Lung (tissue), 11 donors: ENCODE measurements at regions not wholly inside any gene's neighbourhood (a gene's known extent, or its start where the extent isn't known, plus 50 kb on each side); places are given as distances from the start of the nearest gene placed in this dataset.

Source experiments
- ATAC-seq: fragments of 200-7000 bp; cut with Tn5 transposase; one replicate; pipeline ENCODE4 v1.9.1; 2020; ENCODE audit warnings: moderate number of reproducible peaks; ENCODE audit not compliant: insufficient read depth, low FRiP score
- DNase-seq, 3 donors: peaks; one replicate each; pipeline ENCODE4 v3.0.0-alpha.2; 2013 to 2017
- H3K27ac ChIP-seq, 2 donors: one replicate each; pipeline ENCODE4 v1.5.1; 2013; ENCODE audit warnings: mild to moderate bottlenecking in 2 of 2, moderate library complexity in 2 of 2, control low read depth in 1 of 2, inconsistent platforms in 1 of 2, low read depth in 1 of 2, low read length in 1 of 2
- H3K27me3 ChIP-seq, 3 donors: one replicate each; pipeline ENCODE4 v1.5.1; 2013; ENCODE audit warnings: low read length in 2 of 3; ENCODE audit not compliant: control insufficient read depth in 3 of 3, insufficient read depth in 3 of 3
- H3K36me3 ChIP-seq, 4 donors: one replicate each; pipeline ENCODE4 v1.5.1; 2013; ENCODE audit warnings: low read length in 4 of 4, mild to moderate bottlenecking in 1 of 4, moderate library complexity in 1 of 4; ENCODE audit not compliant: control insufficient read depth in 4 of 4, insufficient read depth in 4 of 4
- H3K4me1 ChIP-seq, 5 donors: one replicate each; pipeline ENCODE4 v1.5.1; 2013; ENCODE audit warnings: low read length in 5 of 5, mild to moderate bottlenecking in 2 of 5, moderate library complexity in 1 of 5; ENCODE audit not compliant: control insufficient read depth in 5 of 5, insufficient read depth in 5 of 5
- H3K4me3 ChIP-seq: one replicate; pipeline ENCODE4 v1.5.1; 2013; ENCODE audit warnings: mild to moderate bottlenecking, control low read depth, moderate library complexity
- H3K9ac ChIP-seq, 2 donors: one replicate each; pipeline ENCODE4 v1.5.1; 2013; ENCODE audit warnings: low read length in 2 of 2, control low read depth in 1 of 2; ENCODE audit not compliant: insufficient read depth in 1 of 2
- H3K9me3 ChIP-seq, 4 donors: one replicate each; pipeline ENCODE4 v1.5.1; 2013; ENCODE audit warnings: low read length in 3 of 4, mild to moderate bottlenecking in 1 of 4, moderate library complexity in 1 of 4; ENCODE audit not compliant: control insufficient read depth in 4 of 4, insufficient read depth in 3 of 4
- CTCF ChIP-seq: IDR thresholded peaks from 2 replicates; pipeline ENCODE4 v1.5.1; 2012; ENCODE audit warnings: mild to moderate bottlenecking; ENCODE audit errors: control extremely low read depth, extremely low read depth
- WGBS, 2 donors: extraction: QIAGEN DNeasy Blood & Tissue Kit; methylation state at CpG; one replicate each; pipeline ENCODE4 v1.1.7; 2013; 5-methylcytosine and 5-hydroxymethylcytosine counted together
- donor health status: control.
- donor health status: control.
- donor health status: Bipolar disorder and iron deficiency.
- donor health status: healthy.
- donor health status: DM: yes; HTN: yes; CAD: no.

GRCh38 chr15:70314688-70315087 is 217.0 kb upstream of the TLE3 start:
- no peak for TF ChIP-seq CTCF
- DNase-seq (no peak), ATAC-seq (no peak)
- no peak overlapping the region for H3K27ac ChIP-seq
- H3K36me3 ChIP-seq = no peaks in the 10 kb centered on the region
- peaks cover 0 to 18% (median 4%) of the 10 kb centered on the region in 5 donors for H3K4me1 ChIP-seq
- H3K9ac ChIP-seq = no peak overlapping the region
- no peaks in the 10 kb centered on the region for H3K9me3 ChIP-seq
- no peaks in the 10 kb centered on the region for H3K27me3 ChIP-seq
- H3K4me3 ChIP-seq = no peak overlapping the region
- 96 to 98% methylated on average over 3 of the region's 3 CpGs for WGBS, 2 donors

- Histone ChIP-seq H3K27ac (no peak overlapping the region), H3K27me3 (no peaks in the 10 kb centered on the region), H3K9me3 (no peaks in the 10 kb centered on the region), H3K36me3 (no peaks in the 10 kb centered on the region), H3K4me3 (no peak overlapping the region), H3K9ac (no peak overlapping the region), H3K4me1 (peaks cover 0 to 11% (median under 1%) of the 10 kb centered on the region in 5 donors)
- TF ChIP-seq CTCF = no peak
- ATAC-seq = no peak
- 96 to 98% methylated on average over 3 of the region's 3 CpGs for WGBS, 2 donors
- no peak for DNase-seq
These were observed 216.3 kb upstream of the TLE3 start for GRCh38 chr15:70314018-70314354.

GRCh38 chr15:70313099-70314017 is 215.6 kb upstream of the TLE3 start:
- DNase-seq (no peak), ATAC-seq (no peak)
- no peak overlapping the region for H3K27ac ChIP-seq
- TF ChIP-seq CTCF = no peak
- no peak overlapping the region for H3K4me3 ChIP-seq
- H3K27me3 ChIP-seq = no peaks in the 10 kb centered on the region
- H3K9me3 ChIP-seq = no peaks in the 10 kb centered on the region
- no peak overlapping the region for H3K9ac ChIP-seq
- H3K4me1 ChIP-seq = peaks cover 0 to 5% (median under 1%) of the 10 kb centered on the region in 5 donors
- WGBS, 2 donors = 93 to 94% methylated on average over 9 of the region's 9 CpGs
- H3K36me3 ChIP-seq = no peaks in the 10 kb centered on the region

GRCh38 chr15:70311821-70312220 is 214.1 kb upstream of the TLE3 start:
- no peak for ATAC-seq
- 82 to 85% methylated on average over 1 of the region's 1 CpG for WGBS, 2 donors
- no peak for TF ChIP-seq CTCF
- no peak overlapping the region for H3K4me3 ChIP-seq
- H3K4me1 ChIP-seq = peaks cover 0 to 3% (median 0%) of the 10 kb centered on the region in 5 donors
- no peak overlapping the region for H3K9ac ChIP-seq
- no peaks in the 10 kb centered on the region for H3K27me3 ChIP-seq
- no peaks in the 10 kb centered on the region for H3K9me3 ChIP-seq
- no peaks in the 10 kb centered on the region for H3K36me3 ChIP-seq
- H3K27ac ChIP-seq = no peak overlapping the region
- no peak for DNase-seq
